ENCODE measurements at regions not wholly inside any gene's neighbourhood (a gene's known extent, or its start where the extent isn't known, plus 50 kb on each side); places are given as distances from the start of the nearest gene placed in this dataset.

DNA sequence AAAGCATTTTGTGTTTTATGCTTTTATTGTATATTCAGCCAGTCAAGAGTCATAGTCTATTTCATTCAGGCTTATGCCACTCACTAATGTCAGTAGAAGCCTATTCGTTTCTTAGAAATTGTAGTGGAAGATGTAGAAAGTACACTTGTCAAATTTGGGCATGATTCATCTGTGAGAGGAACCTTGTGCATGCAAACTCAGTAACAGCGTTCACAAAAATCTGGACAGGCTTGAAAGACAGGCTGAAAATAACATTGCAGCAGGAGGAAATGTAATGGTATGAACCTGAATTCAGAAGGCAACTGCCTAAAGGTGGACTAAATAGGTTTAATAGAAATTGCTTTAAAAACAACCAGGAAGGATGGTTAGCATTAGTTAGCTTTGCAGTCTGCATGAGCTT is 213.5 kb downstream of the CMPK2 start:
- H3K9me3 Mint-ChIP-seq (ENCODE audit: unreplicated experiment), result no peaks in the 10 kb centered on the region
- no peak for DNase-seq (ENCODE audit: extremely low spot score, unreplicated experiment)
- H3K4me1 Mint-ChIP-seq (ENCODE audit: unreplicated experiment), result no peaks in the 10 kb centered on the region
- no peaks in the 10 kb centered on the region for H3K36me3 Mint-ChIP-seq (ENCODE audit: unreplicated experiment)
- peaks cover 3% of the 10 kb centered on the region for H3K27me3 Mint-ChIP-seq (ENCODE audit: unreplicated experiment)
- no peak for TF ChIP-seq CTCF (IDR thresholded peaks at IDR 0.05)
- no peak overlapping the region for H3K4me3 Mint-ChIP-seq (ENCODE audit: unreplicated experiment)
- H3K27ac Mint-ChIP-seq (ENCODE audit: unreplicated experiment), result no peak overlapping the region

DNA sequence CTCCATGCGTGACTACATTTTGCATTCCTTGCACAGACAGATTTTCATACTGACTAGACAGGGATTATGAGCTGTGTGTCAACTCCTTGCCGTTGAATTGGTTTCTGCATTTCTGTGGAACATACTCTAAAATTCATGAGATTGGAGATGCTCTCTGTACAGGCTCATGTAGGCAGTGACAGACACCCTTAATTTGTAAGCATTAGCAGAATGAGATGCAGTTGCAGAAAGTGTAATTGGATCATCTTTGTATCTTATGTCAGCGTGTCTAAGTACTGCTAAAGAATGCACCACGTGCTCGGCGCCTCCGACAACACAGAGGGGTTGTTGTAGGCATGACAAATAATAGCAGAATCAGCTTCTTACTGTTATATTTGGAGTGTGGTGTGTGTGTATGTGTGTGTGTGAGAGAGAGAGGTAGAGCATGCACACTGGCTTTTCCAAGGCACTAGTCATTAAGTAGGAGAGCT is 212.4 kb downstream of the CMPK2 start:
- Mint-ChIP-seq H3K4me1 (ENCODE audit: unreplicated experiment) (no peaks in the 10 kb centered on the region), H3K27me3 (ENCODE audit: unreplicated experiment) (peaks cover 3% of the 10 kb centered on the region), H3K4me3 (ENCODE audit: unreplicated experiment) (no peak overlapping the region), H3K27ac (ENCODE audit: unreplicated experiment) (no peak overlapping the region), H3K9me3 (ENCODE audit: unreplicated experiment) (peaks cover 3% of the 10 kb centered on the region), H3K36me3 (ENCODE audit: unreplicated experiment) (no peaks in the 10 kb centered on the region)
- no peak for DNase-seq (ENCODE audit: extremely low spot score, unreplicated experiment)
- no peak for TF ChIP-seq CTCF (IDR thresholded peaks at IDR 0.05)

DNA sequence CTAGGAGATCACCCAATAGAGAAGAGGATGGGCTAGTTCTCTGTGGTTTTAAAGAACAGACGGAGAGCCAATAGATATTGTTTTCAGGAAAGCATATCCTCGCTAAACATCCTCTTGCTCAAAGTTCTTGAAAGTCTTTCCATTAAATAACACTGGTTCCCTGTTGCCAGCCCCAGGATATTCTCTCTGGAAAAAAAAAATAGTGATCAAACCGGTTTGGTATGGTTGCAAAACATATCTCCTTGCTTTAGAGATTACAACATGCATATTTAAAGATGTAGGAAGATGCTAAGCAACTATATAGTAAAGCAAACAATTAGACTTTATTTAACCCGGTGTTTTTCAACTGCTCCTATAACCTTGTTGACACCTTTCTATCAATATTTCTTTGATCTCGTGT is 211.4 kb downstream of the CMPK2 start:
- Mint-ChIP-seq H3K27ac (ENCODE audit: unreplicated experiment) (no peak overlapping the region), H3K27me3 (ENCODE audit: unreplicated experiment) (peaks cover 3% of the 10 kb centered on the region), H3K36me3 (ENCODE audit: unreplicated experiment) (no peaks in the 10 kb centered on the region), H3K9me3 (ENCODE audit: unreplicated experiment) (peaks cover 3% of the 10 kb centered on the region), H3K4me1 (ENCODE audit: unreplicated experiment) (no peaks in the 10 kb centered on the region), H3K4me3 (ENCODE audit: unreplicated experiment) (no peak overlapping the region)
- TF ChIP-seq CTCF (IDR thresholded peaks at IDR 0.05), result no peak
- no peak for DNase-seq (ENCODE audit: extremely low spot score, unreplicated experiment)

GRCh38 chr2:6656633-6657032 is 209.1 kb downstream of the CMPK2 start:
- peaks cover 3% of the 10 kb centered on the region for H3K9me3 Mint-ChIP-seq (ENCODE audit: unreplicated experiment)
- H3K4me3 Mint-ChIP-seq (ENCODE audit: unreplicated experiment), result no peak overlapping the region
- peaks cover 3% of the 10 kb centered on the region for H3K27me3 Mint-ChIP-seq (ENCODE audit: unreplicated experiment)
- no peak overlapping the region for H3K27ac Mint-ChIP-seq (ENCODE audit: unreplicated experiment)
- no peak for DNase-seq (ENCODE audit: extremely low spot score, unreplicated experiment)
- no peaks in the 10 kb centered on the region for H3K36me3 Mint-ChIP-seq (ENCODE audit: unreplicated experiment)
- TF ChIP-seq CTCF (IDR thresholded peaks at IDR 0.05), result no peak
- H3K4me1 Mint-ChIP-seq (ENCODE audit: unreplicated experiment), result no peaks in the 10 kb centered on the region

DNA sequence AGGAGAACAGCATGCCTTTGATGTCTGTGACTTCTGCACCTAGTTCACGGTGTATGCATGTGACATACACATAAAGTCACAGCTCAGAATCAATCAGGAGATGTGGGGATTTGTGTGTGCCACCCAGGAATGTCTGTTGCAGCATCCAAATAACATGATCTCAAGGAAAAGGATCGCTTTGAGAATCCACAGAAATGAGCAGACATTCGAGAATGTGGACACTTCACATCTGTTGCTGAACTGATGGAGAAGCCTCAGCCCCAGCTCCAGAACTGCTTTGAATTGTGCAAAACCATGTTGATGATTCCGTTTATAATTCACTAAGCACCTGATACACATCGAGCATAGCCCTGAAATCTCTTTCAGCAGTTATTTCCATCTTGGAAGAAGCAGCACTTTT is 208.6 kb downstream of the CMPK2 start:
- no peak for TF ChIP-seq CTCF (IDR thresholded peaks at IDR 0.05)
- no peak for DNase-seq (ENCODE audit: extremely low spot score, unreplicated experiment)
- Mint-ChIP-seq H3K27ac (ENCODE audit: unreplicated experiment) (no peak overlapping the region), H3K27me3 (ENCODE audit: unreplicated experiment) (peaks cover 3% of the 10 kb centered on the region), H3K36me3 (ENCODE audit: unreplicated experiment) (no peaks in the 10 kb centered on the region), H3K4me1 (ENCODE audit: unreplicated experiment) (no peaks in the 10 kb centered on the region), H3K9me3 (ENCODE audit: unreplicated experiment) (peaks cover 3% of the 10 kb centered on the region), H3K4me3 (ENCODE audit: unreplicated experiment) (no peak overlapping the region)

Data from osteocyte (in vitro differentiated cells).